GM18520 (cell line): ENCODE measurements at regions not wholly inside any gene's neighbourhood (a gene's known extent, or its start where the extent isn't known, plus 50 kb on each side); places are given as distances from the start of the nearest gene placed in this dataset.
"Not testable (repeated sequence)": the region's sequence is repeated elsewhere in the genome, so short reads cannot be mapped to it uniquely, and the experiment has no call there.

Experiments used
- ATAC-seq: cut with Tn5 transposase; IDR thresholded peaks from one replicate; pipeline ENCODE4 v1.9.1; 2021; ENCODE audit not compliant: unreplicated experiment

DNA sequence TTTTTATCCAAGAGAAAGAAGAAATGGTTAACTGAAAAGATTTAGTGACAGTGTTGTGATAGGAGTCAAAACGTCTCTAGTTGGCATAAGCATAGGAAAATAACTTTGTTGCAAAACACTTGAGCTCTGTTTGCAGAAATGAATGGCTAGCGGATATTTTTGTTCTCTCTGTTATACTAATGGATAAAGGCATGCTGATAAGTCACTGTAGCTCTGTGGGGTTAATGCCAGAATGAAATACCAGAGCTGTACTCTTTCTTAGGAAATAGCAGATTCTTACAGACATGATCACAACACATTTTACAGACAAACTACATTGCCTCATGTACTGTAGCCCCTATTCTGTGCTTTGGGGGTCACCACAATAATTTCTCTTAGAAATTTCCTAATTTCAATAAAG is 202.8 kb downstream of the DMRTA1 start:
- ATAC-seq = no peak

DNA sequence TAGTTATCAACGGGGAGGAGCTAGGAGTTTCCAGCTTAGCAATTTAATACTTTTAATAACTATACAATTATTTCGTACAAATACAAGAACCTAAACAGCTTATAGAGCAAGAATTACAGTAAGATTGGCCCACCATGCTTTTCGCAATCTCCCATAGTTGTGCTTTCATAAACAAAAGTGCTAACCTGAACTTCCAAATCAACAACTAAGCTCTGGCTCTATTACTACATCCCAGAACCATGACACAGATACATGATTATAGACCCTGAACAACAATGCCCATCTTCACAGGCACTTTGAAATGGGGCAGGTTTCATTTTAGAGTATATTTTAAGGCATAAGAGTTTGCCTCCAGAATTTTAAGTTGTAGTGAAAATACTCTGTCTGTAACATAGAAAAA is 203.5 kb downstream of the DMRTA1 start:
- ATAC-seq = no peak

DNA sequence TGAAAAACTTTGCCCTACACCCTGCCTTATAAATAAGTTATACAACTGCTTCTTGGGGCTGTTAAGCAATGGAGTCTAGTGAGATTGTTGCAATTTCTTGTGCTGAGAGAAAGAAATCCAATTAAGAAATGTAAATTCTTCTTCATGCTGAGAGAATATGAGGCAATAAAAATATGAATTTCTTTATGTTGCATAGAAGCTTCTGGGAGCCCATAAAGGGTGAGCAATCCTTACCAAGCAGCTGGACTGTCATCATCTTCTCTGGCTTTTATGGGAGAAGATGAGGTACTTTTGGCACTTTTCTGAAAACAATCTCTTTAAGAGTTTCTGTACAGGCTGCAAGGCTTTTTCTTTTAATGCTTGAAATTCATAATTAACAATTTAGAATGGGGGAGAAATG is 204.3 kb downstream of the DMRTA1 start:
- no peak for ATAC-seq

DNA sequence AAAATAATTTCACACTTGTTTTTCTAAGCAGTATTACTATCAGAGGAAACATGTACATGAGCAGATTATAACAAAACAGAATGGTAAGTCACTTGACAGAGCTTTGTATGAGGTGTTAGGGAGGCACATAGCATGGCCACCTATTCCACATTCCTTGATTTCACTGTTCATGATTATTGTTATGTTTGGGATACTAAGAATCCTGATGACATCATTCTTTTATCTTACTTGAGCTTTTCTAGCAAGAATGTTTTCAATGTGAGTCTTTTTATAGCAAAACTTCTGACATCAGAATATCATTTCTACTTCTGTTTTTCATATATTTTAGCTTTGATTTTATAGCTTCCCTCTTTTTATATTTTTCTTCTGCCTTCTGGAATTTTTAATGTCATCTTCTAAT is 208.2 kb downstream of the DMRTA1 start:
- ATAC-seq = no peak

DNA sequence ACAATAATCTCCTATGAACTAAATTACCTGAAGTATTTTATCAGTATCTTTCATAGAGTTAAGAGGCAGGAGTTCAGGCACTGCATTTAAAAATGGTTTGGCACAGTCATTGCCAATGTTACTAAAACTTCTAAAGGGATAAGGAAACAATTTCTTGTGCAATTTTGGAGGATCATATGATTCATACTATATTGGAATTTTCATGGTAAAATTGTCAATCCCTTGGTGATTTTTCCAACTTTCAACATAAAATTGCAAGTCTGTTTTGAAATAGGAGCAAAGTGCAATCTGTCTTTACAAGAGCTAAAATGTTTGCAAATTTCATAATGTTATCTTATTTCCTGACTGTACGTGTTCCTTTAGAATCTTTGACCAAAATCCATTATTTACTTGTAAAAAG is 211.1 kb downstream of the DMRTA1 start:
- ATAC-seq = no peak

DNA sequence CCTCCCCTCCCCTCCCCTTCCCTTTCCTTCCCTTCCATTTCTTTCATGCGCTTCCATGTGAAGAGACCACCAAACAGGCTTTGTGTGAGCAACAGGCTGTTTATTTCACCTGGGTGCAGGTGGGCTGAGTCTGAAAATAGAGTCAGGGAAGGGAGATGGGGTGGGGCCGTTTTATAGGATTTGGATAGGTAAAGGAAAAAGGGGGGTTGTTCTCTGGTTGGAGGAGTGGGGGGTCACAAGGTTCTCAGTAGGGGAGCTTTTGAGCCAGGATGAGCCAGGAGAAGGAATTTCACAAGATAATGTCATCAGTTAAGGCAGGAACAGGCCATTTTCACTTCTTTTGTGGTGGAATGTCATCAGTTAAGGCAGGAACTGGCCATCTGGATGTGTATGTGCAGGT is 211.9 kb downstream of the DMRTA1 start:
- ATAC-seq = not testable (repeated sequence)

DNA sequence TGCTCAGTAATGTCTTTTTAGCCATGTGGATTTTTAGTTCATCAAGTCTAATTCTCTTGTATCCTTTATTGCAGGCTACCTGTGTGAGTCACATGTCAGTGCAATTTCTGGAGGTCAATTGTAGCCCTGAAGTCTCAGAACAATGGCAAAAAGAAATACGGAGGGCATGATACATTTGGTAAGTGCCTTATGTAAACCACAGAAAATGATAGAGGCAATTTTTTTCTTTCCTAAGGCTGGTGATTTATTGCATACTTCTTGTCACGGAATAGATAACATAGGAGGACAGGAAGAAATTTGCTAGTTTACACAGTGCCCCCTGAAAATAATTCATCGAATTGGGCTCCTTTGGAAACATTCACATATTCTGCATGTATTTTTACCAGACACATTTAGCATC is 235.9 kb downstream of the DMRTA1 start:
- no peak for ATAC-seq

DNA sequence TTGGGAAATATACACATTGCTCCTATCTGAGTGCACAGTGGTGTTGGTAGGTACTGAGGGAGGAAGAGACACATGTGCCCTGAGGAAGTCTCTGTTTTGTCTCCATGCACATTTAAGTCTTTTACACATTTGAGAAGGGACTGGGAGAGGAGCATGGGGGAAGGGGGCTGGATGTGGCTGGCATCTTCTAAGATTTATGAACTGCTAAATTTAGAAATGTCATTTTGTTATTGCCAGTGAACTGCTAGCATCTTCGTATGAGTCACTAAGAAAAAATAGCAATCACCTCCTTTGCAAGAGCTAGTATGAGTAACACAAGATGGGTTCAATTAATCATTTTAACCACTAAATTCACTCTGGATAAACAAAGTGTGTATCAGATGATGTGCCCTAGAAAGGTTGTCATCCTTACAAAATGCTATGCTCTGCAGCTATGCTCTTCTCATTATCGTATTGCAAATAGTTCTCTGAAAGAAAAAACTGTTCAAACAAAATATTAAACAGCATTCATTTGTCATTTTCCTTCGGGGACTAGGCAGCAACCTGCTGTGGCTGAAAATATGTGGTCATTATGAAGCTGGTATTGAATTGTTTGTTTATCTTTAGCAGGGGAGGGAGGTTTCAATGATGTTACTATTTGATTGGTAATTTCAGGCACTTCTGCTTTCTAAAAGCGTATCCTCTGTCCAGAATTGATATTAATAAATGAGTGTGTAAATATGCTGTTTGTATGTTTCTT is 236.5 kb downstream of the DMRTA1 start:
- no peak for ATAC-seq

DNA sequence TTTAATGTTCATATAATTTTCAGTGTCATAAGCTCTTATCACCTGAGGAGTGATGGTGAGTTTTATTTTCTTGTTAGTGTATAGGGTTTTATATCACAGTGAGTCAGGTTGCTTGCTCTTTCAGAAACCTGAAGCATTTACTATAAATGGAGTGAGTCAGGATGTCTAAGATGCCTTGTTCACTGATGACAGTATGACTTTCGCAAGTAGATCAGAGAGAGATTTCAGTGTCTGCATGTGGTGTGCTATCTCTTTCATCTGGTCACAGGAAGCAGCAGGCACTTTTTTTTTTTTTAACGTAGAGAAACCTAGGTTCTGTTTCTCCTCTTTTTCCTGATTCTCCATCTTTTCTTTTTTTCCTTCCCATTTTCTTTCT is 237.1 kb downstream of the DMRTA1 start:
- ATAC-seq = no peak

DNA sequence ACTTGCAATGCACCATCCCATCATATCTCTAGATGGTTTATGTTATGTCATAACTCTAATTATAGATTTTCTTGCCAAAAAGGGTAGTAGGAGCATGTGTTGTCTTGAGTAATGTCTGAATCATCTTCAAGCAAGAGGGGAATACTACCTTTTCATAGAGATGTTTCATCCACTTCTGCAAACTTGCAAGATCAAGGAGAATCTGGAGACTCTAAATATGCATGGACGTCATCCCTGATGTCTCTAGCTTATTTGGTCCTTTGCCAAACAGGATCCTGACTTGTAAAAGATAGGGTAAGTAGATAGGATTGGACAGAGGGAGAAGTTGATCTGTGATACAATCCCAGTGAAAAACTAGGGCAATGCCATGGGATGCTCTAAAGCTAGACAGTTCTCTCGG is 246.5 kb downstream of the DMRTA1 start:
- ATAC-seq = no peak

DNA sequence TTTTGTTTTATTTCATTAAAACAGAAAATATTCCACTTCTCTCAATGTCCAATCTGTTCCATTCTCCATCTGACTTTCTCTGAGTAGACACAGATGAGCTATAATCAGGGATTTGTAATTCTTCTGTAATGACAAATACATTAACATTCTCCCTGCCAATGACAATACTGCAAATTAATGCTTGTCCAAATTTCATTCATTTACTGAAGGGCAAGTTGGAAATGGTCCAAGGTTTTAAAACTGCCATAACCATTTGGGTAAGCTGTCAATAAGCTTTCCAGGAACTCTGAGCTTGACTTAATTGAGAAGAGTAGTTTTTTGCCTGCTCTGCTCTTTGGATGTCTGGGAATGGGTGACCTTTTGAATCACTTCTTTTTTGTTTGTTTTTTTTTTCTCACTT is 253.5 kb downstream of the DMRTA1 start:
- ATAC-seq = no peak

DNA sequence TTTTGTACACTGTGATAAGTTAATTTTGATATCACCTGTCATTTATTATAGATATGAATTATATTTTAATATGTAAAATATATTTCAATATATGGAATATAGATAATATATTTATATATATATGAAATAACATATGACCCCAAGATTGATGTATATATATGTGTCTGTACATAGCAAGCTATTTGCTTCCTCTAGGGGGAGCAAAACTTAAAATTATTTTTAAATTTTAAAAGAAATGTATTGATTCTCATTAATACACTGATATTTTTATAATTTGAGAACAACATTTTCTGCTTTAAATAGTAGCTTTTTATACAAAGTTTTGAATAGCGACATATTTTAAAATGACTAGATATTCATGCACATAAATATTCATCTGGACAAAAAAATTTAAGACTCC is 272.0 kb downstream of the DMRTA1 start:
- ATAC-seq = no peak

DNA sequence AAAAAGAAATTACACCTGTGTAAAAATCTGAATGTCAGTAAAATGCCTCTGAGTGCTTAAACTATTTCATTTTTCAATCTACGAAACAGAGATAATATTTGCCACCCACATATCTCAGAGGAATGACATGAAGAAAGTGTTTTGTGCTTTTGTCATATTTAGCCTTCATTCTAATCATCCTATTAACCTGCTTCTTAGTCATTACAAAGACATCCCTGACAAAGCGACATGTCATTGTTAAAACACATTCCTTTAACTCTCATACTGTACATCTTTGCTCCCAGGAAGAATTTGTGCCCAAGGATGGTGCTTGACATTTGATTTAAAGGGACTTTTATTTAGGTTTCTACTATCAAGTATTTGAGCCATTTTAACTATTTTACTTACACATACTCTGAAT is 275.9 kb downstream of the DMRTA1 start:
- ATAC-seq = no peak

DNA sequence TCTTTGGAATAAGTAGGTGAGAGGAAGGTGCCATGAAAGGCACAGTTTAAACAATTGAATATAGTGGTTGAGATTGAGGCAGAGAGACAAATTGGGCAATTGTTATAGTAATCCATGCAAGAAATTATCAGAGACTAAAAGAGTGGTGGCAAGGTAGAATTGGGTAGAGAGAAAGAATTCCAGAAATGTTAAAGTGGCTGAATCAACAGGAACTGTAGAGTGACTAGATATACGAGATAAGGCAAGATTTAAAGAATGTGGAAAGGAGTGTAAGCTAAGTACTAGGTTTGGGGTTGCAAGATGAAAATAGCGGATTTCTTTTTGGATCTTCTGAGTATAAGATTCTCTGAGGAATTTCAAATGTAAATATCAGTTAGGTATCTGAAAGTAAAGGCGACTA is 285.2 kb downstream of the DMRTA1 start:
- no peak for ATAC-seq

DNA sequence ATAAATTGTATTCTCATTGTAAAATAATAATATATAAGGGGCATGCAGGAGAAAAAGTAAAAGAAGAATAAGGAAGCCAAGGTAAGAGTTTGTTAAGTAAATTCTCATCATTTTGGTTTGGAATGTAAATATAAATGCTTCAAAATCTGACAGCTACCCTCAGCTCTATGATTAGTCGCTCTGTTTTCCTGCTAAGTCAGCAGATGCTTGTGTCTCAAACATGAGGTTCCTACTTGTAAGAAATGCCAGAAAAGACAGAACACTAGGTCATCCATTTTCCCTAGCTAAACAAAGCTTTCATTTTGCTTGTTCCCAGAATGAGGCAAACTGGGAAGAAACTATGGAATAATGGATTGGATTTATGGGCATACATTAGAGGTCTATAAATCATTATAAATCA is 293.1 kb downstream of the DMRTA1 start:
- no peak for ATAC-seq

DNA sequence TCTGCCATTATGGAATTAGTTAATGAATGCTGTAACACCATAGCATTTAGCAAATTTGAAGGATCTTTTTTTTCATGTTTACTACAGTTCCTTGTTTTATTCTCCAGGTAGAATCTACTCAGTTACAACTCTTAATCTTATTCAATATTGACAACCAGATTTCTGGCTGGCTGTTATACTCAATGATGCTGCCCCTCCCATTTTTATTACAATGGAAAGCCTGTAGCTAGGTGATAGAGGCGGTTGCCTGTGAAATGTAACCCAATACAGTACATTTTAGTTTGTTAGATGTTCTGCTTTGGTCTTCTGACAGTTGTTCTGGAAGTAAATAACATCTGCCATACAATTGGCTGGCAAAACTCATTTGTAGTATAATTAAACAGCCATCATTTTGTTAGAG is 294.2 kb downstream of the DMRTA1 start:
- no peak for ATAC-seq

DNA sequence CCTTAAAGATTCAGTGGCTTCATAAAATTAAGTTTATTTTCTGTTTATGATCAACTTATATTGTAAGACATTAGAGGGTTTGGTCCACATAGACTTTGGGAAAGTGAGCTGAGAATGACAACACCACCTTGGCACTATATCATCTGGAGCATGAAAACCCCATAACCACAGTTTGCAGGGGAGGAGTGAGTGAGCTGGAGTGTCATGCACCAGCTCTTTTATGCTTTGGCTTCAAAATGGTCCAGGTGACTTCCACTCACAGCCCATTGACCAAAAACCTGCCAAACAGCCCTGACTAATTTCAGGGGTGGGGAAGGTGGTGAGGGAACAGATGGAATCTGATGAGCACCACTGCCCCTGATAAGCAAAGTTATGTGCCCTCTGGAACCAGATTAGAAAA is 295.8 kb downstream of the DMRTA1 start:
- ATAC-seq = no peak

DNA sequence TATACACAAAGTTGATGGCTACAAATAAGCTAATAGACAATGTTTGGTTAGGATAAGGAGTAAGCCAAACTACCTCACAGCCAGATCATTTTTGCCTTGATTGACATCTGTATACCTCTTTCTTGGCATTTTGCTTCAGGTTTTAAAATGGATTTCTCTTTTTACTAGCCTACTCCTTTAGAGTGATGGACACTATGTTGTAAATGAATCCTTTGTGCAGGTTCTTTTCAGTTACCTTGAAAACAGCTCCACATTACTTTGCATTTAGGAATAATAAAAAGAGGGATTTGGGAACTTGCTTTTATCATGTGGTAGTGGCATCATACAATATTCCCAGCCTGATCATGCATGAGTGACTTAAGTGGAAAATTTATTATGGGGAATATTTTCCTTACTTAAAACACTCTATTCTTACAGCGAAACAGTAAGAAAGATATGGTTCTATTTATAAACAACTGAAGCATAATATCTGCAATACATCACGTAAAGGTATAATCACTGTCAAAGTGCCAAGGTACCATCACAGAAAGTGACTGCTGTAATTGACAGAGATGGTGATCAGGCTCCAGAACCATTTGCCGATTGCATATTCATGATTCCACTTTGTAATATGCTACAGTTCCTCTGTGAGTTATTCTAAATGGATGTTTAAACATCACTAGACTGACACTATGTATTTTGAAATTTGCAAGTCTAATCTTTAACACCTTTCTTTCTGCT is 327.0 kb downstream of the DMRTA1 start:
- no peak for ATAC-seq

DNA sequence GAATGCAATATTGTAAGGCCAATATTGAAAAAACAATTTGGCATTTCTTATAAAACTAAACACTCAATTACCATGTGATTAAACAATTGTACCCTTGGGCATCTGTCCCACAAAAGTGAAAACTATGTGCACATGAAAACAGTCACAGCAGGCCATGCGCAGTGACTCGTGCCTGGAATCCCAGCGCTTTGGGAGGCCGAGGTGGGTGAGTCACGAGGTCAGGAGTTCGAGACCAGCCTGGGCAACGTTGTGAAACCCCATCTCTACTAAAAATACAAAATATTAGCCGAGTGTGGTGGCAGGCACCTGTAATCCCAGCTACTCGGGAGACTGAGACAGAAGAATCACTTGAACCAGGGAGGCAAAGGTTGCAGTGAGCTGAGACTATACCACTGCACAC is 343.7 kb downstream of the DMRTA1 start:
- ATAC-seq = no peak

DNA sequence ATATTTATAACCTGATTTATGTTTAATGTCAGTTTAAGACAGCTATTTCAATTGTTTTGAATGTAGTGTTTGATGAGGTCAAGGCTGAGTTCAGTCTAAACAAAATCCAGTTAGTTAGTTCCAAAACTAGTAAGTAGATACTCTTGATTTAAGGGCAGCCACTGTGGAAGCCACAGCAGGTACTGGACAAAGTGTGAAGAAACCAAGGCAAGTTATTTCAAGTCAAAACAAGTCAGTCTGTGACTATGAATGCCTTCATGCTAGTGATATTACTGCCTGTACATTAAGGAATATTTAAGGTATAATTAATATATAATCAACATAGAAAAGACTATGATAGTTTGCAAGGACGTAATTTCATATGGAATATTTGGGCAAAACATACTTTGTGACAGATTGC is 362.3 kb downstream of the DMRTA1 start:
- ATAC-seq = no peak

DNA sequence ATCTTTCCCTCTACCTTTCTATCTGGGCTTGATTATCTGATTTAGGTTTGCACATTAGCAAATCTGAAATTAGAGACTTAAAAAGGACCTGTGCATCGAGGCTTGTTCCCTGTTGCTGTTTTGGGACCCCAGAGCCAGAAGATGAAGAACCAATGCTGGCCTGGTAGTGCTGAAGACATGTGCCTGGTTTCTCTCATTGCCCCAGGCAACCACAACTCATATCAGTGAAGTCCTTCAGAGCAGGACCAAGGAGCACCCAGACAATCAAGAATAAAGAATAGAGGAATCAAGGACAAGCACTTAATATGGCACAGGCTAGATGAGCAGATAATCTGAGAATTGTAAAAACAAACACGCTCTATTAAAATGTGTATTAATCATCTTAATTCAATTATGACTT is 362.7 kb downstream of the DMRTA1 start:
- no peak for ATAC-seq

DNA sequence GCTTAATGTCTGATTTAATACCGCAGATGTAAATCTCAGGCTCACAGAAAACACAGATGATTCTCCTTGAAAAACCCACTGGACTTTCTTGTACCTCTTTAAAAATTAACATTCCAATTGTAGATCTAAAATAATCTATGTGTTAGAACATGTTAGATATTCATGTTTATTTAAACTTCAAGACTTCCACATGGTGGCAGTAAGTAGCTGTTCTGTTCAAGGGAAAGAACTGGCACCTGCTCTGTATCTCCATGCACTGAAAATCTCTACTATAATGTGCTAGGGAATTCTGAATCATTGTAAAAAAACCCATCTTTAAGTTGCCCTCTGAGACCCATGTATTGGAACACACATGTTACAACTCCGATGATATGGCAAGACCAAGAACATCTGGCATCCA is 366.9 kb downstream of the DMRTA1 start:
- ATAC-seq = no peak

DNA sequence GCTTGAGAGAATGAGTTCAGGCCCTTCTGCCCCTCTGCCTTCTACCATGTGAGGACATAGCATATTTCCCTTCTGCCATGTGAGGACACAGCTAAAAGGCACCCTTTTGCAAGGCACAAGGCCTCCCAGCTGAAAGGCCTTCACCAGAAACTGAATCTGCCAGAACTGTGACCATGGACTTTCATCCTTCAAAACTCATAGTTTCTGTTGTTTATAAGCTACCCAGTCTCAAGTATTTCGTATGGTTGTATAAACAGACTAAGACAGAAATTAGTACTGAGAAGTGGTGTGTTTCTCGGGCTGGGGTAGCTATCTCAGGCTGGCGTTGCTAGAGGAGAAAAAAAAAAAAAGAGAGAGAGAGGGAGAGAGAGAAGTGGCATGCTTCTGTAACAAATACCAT is 368.6 kb downstream of the DMRTA1 start:
- ATAC-seq = no peak
